HepG2 (cell line): ENCODE measurements at regions not wholly inside any gene's neighbourhood (a gene's known extent, or its start where the extent isn't known, plus 50 kb on each side); places are given as distances from the start of the nearest gene placed in this dataset.
A peak's percentile ranks its signal among the peaks of the same experiment; 100 is the strongest.

Source experiments
- ATAC-seq: fragments of 200-7000 bp; cut with Tn5 transposase; 3 replicates; pipeline ENCODE4 v1.9.1; 2020; ENCODE audit warnings: mild to moderate bottlenecking, moderate library complexity
- BruUV-seq: library from RNA; stranded (reverse); fragments of 400-500 nt; replicated peaks from 2 replicates; lab custom pipeline; 2021; lab: Mats Ljungman, UMichigan
- CTCF ChIA-PET: fragments of 300-600 bp; formaldehyde crosslinking; extraction: SDS; loops from one replicate; lab custom pipeline; 2021; ENCODE audit warnings: low total read pairs, inconsistent platforms, low intra/inter-chr PET ratio; lab: Yijun Ruan, JAX
- POLR2A ChIA-PET: fragments of 350-600 bp; sonication (Branson Sonifier 250); formaldehyde crosslinking; loops from one replicate; lab custom pipeline; 2020; ENCODE audit warnings: antibody characterized with exemption, inconsistent platforms; lab: Yijun Ruan, JAX
- DNase-seq: peaks from one replicate; pipeline ENCODE4 v3.0.0-alpha.2; 2015; ENCODE audit warnings: low spot score
- FAIRE-seq: peaks from 3 replicates; lab custom pipeline; 2011; peaks lifted over from hg19 to GRCh38; lab: Jason Lieb, UNC
- H2AFZ ChIP-seq: one replicate; pipeline ENCODE4 v1.6.1; 2011; ENCODE audit warnings: low read length, inconsistent platforms
- H3K27ac ChIP-seq: fragments of 300-600 bp; 3 replicates; pipeline ENCODE4 v1.8.0; 2011; ENCODE audit warnings: mixed run types, mild to moderate bottlenecking, mixed read lengths, low read length, inconsistent platforms; ENCODE audit not compliant: insufficient read depth; ENCODE audit errors: extremely low read length
- H3K27me3 ChIP-seq, 2 experiments: fragments of 200-600 bp in 1 of 2; 2 replicates in 1 of 2; 3 replicates in 1 of 2; pipeline versions ENCODE4 v1.6.0 to v1.8.0; 2011; ENCODE audit warnings: low read length in 2 of 2, mild to moderate bottlenecking in 2 of 2, moderate library complexity in 2 of 2, inconsistent platforms in 1 of 2; ENCODE audit not compliant: insufficient read depth in 2 of 2, control insufficient read depth in 1 of 2
- H3K36me3 ChIP-seq, 2 experiments: fragments of 200-600 bp in 1 of 2; replicated peaks in 1 of 2; 2 replicates in 1 of 2; 3 replicates in 1 of 2; pipeline versions ENCODE4 v1.5.1 to v1.8.0; 2011; ENCODE audit warnings: low read length in 2 of 2, inconsistent platforms in 1 of 2; ENCODE audit not compliant: insufficient read depth in 2 of 2, control insufficient read depth in 1 of 2
- H3K4me1 ChIP-seq: 2 replicates; pipeline ENCODE4 v1.5.1; 2012; ENCODE audit warnings: low read length, inconsistent platforms; ENCODE audit not compliant: insufficient read depth
- H3K4me2 ChIP-seq: 2 replicates; pipeline ENCODE4 v1.6.0; 2011; ENCODE audit warnings: low read depth, low read length, inconsistent platforms
- H3K4me3 ChIP-seq, 3 experiments: fragments of 200-600 bp in 1 of 3; sonication (generic), shearing (Covaris generic) in 1 of 3; replicated peaks in 1 of 3; 2 replicates each; pipeline ENCODE4 v1.5.1; 2011 to 2016; ENCODE audit warnings: low read length in 3 of 3, inconsistent platforms in 2 of 3, low read depth in 2 of 3, mild to moderate bottlenecking in 2 of 3, control low read depth in 1 of 3, mixed read lengths in 1 of 3; ENCODE audit not compliant: insufficient read depth in 1 of 3
- H3K79me2 ChIP-seq: one replicate; pipeline ENCODE4 v1.6.1; 2011; ENCODE audit warnings: low read length, inconsistent platforms; ENCODE audit not compliant: insufficient read depth
- H3K9ac ChIP-seq: 2 replicates; pipeline ENCODE4 v1.6.0; 2011; ENCODE audit warnings: mild to moderate bottlenecking, low read depth, low read length, inconsistent platforms; ENCODE audit not compliant: insufficient read depth
- H3K9me3 ChIP-seq: 2 replicates; pipeline ENCODE4 v1.5.1; 2012; ENCODE audit warnings: mild to moderate bottlenecking, low read length
- H4K20me1 ChIP-seq: 2 replicates; pipeline ENCODE4 v1.6.0; 2011; ENCODE audit warnings: inconsistent platforms, mild to moderate bottlenecking, low read length, moderate library complexity; ENCODE audit not compliant: insufficient read depth
- FOXC1 ChIP-seq: sonication (generic); formaldehyde crosslinking; IDR thresholded peaks from 2 replicates; pipeline ENCODE4 v1.8.0; 2022; ENCODE audit warnings: mild to moderate bottlenecking, missing genetic modification reagents, borderline replicate concordance
- KLF11 ChIP-seq: IDR thresholded peaks from 2 replicates; pipeline ENCODE4 v1.6.1; 2016; ENCODE audit warnings: missing compliant biosample characterization
- MAFK ChIP-seq, 2 experiments: IDR thresholded peaks in 1 of 2; conservative IDR thresholded peaks in 1 of 2; 2 replicates each; pipeline ENCODE4 v1.6.1; 2011; ENCODE audit warnings: improper control_type of control experiment in 2 of 2, low read length in 2 of 2
- MED1 ChIP-seq: sonication (generic); formaldehyde crosslinking; IDR thresholded peaks from 2 replicates; pipeline ENCODE4 v1.4.0; 2020; ENCODE audit warnings: missing genetic modification reagents
- NRL ChIP-seq: sonication (generic); formaldehyde crosslinking; IDR thresholded peaks from 2 replicates; pipeline ENCODE4 v1.5.0; 2020; ENCODE audit warnings: missing genetic modification reagents, mild to moderate bottlenecking, moderate library complexity, borderline replicate concordance
- RNF2 ChIP-seq: fragments of 450-650 bp; conservative IDR thresholded peaks from 2 replicates; pipeline ENCODE4 v1.6.1; 2016; ENCODE audit warnings: low read depth
- SATB2 ChIP-seq: sonication (generic); formaldehyde crosslinking; IDR thresholded peaks from 2 replicates; pipeline ENCODE4 v1.5.0; 2020; ENCODE audit warnings: missing genetic modification reagents
- ZMAT3 ChIP-seq: sonication (generic); formaldehyde crosslinking; conservative IDR thresholded peaks from 2 replicates; pipeline ENCODE4 v1.7.0; 2021; ENCODE audit warnings: missing genetic modification reagents
- WGBS: methylation state at CpG from one replicate; pipeline ENCODE4 v1.1.6; 2017; ENCODE audit warnings: low lambda C conversion rate; 5-methylcytosine and 5-hydroxymethylcytosine counted together
- in situ Hi-C: cut with HindIII; loops from 2 replicates; pipeline ENCODE4 v1.10.0; 2017; ENCODE audit warnings: low pct_unique_long_range_greater_than_20kb; ENCODE audit not compliant: extremely low pct_ligation_motif_present
- intact Hi-C: fragments of 100-400 bp; cut with micrococcal nuclease; formaldehyde crosslinking; loops from one replicate; pipeline ENCODE4 v1.10.0; 2022; ENCODE audit not compliant: unreplicated experiment
- TF ChIP-seq, protein P1 (sequence below): sonication (generic); formaldehyde crosslinking; IDR thresholded peaks from 2 replicates; pipeline ENCODE4 v1.8.1; 2023; ENCODE audit warnings: mild to moderate bottlenecking, inconsistent platforms, moderate library complexity, missing genetic modification reagents, borderline replicate concordance
- TF ChIP-seq, protein P2 (sequence below): sonication (generic); formaldehyde crosslinking; conservative IDR thresholded peaks from 2 replicates; pipeline ENCODE4 v1.8.0; 2022; ENCODE audit warnings: mild to moderate bottlenecking, moderate library complexity, missing genetic modification reagents

DNA sequence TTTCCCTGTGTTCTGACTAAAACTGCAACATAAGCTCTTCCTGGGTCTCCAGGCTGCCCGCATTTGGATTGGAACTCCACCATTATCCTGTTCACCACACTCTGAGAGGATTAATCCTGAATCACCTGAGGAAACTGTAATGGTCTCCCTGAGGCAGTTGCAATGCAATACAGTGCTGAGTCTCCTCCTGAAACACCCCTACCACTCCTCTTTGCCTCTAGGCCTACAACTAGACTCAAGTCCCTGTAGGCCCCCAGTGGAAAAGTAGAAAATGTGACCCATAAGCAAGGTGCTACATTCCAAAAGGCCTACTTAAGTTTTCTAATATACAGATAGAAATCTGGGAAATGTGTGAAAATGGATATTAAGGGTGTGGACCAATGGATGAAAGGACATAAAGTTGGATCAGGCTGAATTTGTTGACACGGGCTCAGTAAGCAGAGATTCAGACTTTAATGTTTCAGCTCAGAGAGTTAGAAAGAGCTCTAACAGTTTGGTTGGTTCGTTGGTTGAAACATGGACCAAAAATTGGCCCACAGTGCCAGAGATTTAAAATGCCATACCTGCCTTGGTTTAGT is 222.3 kb upstream of the ZC3H15 start:
- intact Hi-C loops = no loop called here
- no peak overlapping the region for H3K27ac ChIP-seq
- ChIA-PET POLR2A (no interaction called here), CTCF (no interaction called here)
- DNase-seq (no peak), ATAC-seq (no peak), FAIRE-seq (no peak)
- H2AFZ ChIP-seq = no peak overlapping the region
- H3K4me1 ChIP-seq = no peaks in the 10 kb centered on the region
- no peaks in the 10 kb centered on the region for H3K27me3 ChIP-seq
- no TSS peak for BruUV-seq
- in situ Hi-C loops = loop anchor here (25.0 kb wide), 1 partner anchor 651 kb away; no protein-coding TSS in a partner anchor
- no peaks in the 10 kb centered on the region for H4K20me1 ChIP-seq
- no peaks in the 10 kb centered on the region for H3K79me2 ChIP-seq
- no peak for TF ChIP-seq KLF11
- 0 out of 4 replicates have a peak, but pooled peaks of 1 of the 2 experiments have one; percentile 18 for TF ChIP-seq MAFK (conservative IDR thresholded peaks at IDR 0.05 in 1 of 2, IDR thresholded peaks at IDR 0.05 in 1 of 2; ENCODE audit: low read length in 2 of 2)
- no peak overlapping the region for H3K4me2 ChIP-seq
- no peaks in the 10 kb centered on the region for H3K9me3 ChIP-seq
- H3K4me3 ChIP-seq = no peak overlapping the region
- H3K36me3 ChIP-seq = no peaks in the 10 kb centered on the region
- WGBS = 94% methylated on average over 3 of the region's 3 CpGs
- H3K9ac ChIP-seq = no peak overlapping the region

DNA sequence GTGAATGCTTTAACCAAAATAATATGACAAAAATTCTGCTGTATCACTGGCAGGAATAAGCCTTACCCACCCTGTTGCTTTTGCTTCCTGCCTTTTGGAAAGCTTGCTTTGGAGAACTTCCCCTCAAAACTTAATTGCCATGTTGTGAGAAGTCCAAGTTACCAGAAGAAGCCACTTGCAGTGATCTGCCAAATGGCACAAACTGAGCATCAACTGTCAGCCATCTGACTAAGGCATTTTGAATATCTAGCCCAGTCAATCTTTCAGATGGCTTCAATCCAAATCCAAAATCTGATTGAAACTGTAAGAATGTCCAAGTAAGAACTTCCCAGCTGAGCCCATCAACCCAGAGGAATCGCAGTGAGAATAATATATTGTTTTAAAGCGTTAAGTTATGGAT is 216.5 kb upstream of the ZC3H15 start:
- no peaks in the 10 kb centered on the region for H3K4me1 ChIP-seq
- no peak overlapping the region for H2AFZ ChIP-seq
- FAIRE-seq (no peak), ATAC-seq (no peak), DNase-seq (no peak)
- H3K27ac ChIP-seq = no peak overlapping the region
- no peak overlapping the region for H3K4me3 ChIP-seq
- 91% methylated on average over 2 of the region's 2 CpGs for WGBS
- no TSS peak for BruUV-seq
- CTCF ChIA-PET = no interaction called here
- in situ Hi-C loops = loop anchor here (25.0 kb wide), 1 partner anchor 657 kb away; no protein-coding TSS in a partner anchor
- no peaks in the 10 kb centered on the region for H3K27me3 ChIP-seq
- H3K4me2 ChIP-seq = no peak overlapping the region
- TF ChIP-seq, protein P1, sequence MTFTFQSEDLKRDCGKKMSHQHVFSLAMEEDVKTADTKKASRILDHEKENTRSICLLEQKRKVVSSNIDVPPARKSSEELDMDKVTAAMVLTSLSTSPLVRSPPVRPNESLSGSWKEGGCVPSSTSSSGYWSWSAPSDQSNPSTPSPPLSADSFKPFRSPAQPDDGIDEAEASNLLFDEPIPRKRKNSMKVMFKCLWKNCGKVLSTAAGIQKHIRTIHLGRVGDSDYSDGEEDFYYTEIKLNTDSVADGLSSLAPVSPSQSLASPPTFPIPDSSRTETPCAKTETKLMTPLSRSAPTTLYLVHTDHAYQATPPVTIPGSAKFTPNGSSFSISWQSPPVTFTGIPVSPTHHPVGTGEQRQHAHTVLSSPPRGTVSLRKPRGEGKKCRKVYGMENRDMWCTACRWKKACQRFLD (CRISPR knock-in tag) = no peak
- no peak for TF ChIP-seq RNF2
- TF ChIP-seq, protein P2, sequence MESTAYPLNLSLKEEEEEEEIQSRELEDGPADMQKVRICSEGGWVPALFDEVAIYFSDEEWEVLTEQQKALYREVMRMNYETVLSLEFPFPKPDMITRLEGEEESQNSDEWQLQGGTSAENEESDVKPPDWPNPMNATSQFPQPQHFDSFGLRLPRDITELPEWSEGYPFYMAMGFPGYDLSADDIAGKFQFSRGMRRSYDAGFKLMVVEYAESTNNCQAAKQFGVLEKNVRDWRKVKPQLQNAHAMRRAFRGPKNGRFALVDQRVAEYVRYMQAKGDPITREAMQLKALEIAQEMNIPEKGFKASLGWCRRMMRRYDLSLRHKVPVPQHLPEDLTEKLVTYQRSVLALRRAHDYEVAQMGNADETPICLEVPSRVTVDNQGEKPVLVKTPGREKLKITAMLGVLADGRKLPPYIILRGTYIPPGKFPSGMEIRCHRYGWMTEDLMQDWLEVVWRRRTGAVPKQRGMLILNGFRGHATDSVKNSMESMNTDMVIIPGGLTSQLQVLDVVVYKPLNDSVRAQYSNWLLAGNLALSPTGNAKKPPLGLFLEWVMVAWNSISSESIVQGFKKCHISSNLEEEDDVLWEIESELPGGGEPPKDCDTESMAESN (CRISPR knock-in tag) = no peak
- TF ChIP-seq FOXC1 (CRISPR knock-in tag) = no peak
- TF ChIP-seq NRL = no peak
- TF ChIP-seq ZMAT3 = no peak
- no peak for TF ChIP-seq MED1 (CRISPR knock-in tag)
- TF ChIP-seq SATB2 (CRISPR knock-in tag) = no peak
- H3K36me3 ChIP-seq = no peaks in the 10 kb centered on the region
- intact Hi-C loops = no loop called here
- no peak overlapping the region for H3K9ac ChIP-seq
- H4K20me1 ChIP-seq = no peaks in the 10 kb centered on the region
- no peaks in the 10 kb centered on the region for H3K9me3 ChIP-seq
- no peaks in the 10 kb centered on the region for H3K79me2 ChIP-seq
- POLR2A ChIA-PET = no interaction called here
